HCT116 (cell line): ENCODE measurements at regions not wholly inside any gene's neighbourhood (a gene's known extent, or its start where the extent isn't known, plus 50 kb on each side); places are given as distances from the start of the nearest gene placed in this dataset.

Experiments used
- ATAC-seq: fragments of 200-7000 bp; cut with Tn5 transposase; 2 replicates; pipeline ENCODE4 v1.9.1; 2020; ENCODE audit warnings: mild to moderate bottlenecking, moderate library complexity
- BruUV-seq: library from RNA; stranded (reverse); fragments of 400-500 nt; replicated peaks from 2 replicates; lab custom pipeline; 2021; lab: Mats Ljungman, UMichigan
- CTCF ChIA-PET: fragments of 300-600 bp; sonication (Branson Sonifier 250); formaldehyde crosslinking; loops from one replicate; lab custom pipeline; 2021; ENCODE audit warnings: antibody characterized with exemption; lab: Charles Lee
- POLR2A ChIA-PET: fragments of 300-600, 350-600 bp; sonication (Branson Sonifier 250); formaldehyde crosslinking; loops from one replicate; lab custom pipeline; 2021; ENCODE audit warnings: antibody characterized with exemption; lab: Charles Lee
- RAD21 ChIA-PET, 2 experiments: fragments of 300-600 bp; sonication (Branson Sonifier 250); formaldehyde crosslinking; loops; one replicate each; lab custom pipeline; 2023; ENCODE audit warnings: low total read pairs in 2 of 2; ENCODE audit not compliant: uncharacterized antibody in 2 of 2, unreplicated experiment in 2 of 2, low non-redundant PET in 1 of 2; lab: Charles Lee
- DNase-seq: peaks from one replicate; pipeline ENCODE4 v3.0.0-alpha.2; 2010; ENCODE audit warnings: low read depth, low spot score
- H2AFZ ChIP-seq: fragments of 200-600 bp; shearing (Covaris generic), sonication (generic); 2 replicates; pipeline ENCODE4 v1.6.1; 2017; ENCODE audit warnings: low read depth, mixed run types, mixed read lengths, antibody characterized with exemption, low read length; ENCODE audit not compliant: poor library complexity, severe bottlenecking
- H3K27ac ChIP-seq: 2 replicates; pipeline ENCODE4 v1.5.1; 2012; ENCODE audit warnings: low read depth, low read length
- H3K27me3 ChIP-seq: fragments of 200-600 bp; sonication (generic); 2 replicates; pipeline ENCODE4 v1.6.1; 2016; ENCODE audit warnings: mixed run types, low read length, mixed read lengths; ENCODE audit not compliant: insufficient read depth
- H3K36me3 ChIP-seq, 2 experiments: fragments of 200-500 bp in 1 of 2; fragments of 200-600 bp in 1 of 2; sonication (Bioruptor generic) in 1 of 2; sonication (generic) in 1 of 2; 2 replicates each; pipeline versions ENCODE4 v1.5.1 to v1.6.1; 2014 to 2016; ENCODE audit warnings: low read length in 2 of 2, inconsistent platforms in 1 of 2, mixed read lengths in 1 of 2, mixed run types in 1 of 2; ENCODE audit not compliant: insufficient read depth in 2 of 2, control insufficient read depth in 1 of 2
- H3K4me1 ChIP-seq, 2 experiments: fragments of 200-600 bp in 1 of 2; sonication (generic) in 1 of 2; 2 replicates each; pipeline versions ENCODE4 v1.5.1 to v1.6.1; 2012 to 2017; ENCODE audit warnings: low read length in 2 of 2, inconsistent platforms in 1 of 2, mild to moderate bottlenecking in 1 of 2, mixed read lengths in 1 of 2, mixed run types in 1 of 2, moderate library complexity in 1 of 2; ENCODE audit not compliant: insufficient read depth in 2 of 2, control insufficient read depth in 1 of 2
- H3K4me2 ChIP-seq: fragments of 200-600 bp; sonication (generic); 2 replicates; pipeline ENCODE4 v1.6.1; 2017; ENCODE audit warnings: mixed run types, low read length, mixed read lengths
- H3K4me3 ChIP-seq, 2 experiments: fragments of 200-600 bp in 1 of 2; sonication (generic) in 1 of 2; replicated peaks in 1 of 2; 2 replicates each; pipeline ENCODE4 v1.5.1; 2011 to 2016; ENCODE audit warnings: low read length in 2 of 2, control low read depth in 1 of 2, low read depth in 1 of 2, mild to moderate bottlenecking in 1 of 2, mixed read lengths in 1 of 2, mixed run types in 1 of 2
- H3K79me2 ChIP-seq: fragments of 200-600 bp; sonication (generic); 2 replicates; pipeline ENCODE4 v1.6.1; 2017; ENCODE audit warnings: mild to moderate bottlenecking, mixed run types, low read length, moderate library complexity, mixed read lengths; ENCODE audit not compliant: insufficient read depth
- H3K9ac ChIP-seq: fragments of 200-600 bp; sonication (generic); 2 replicates; pipeline ENCODE4 v1.6.1; 2016; ENCODE audit warnings: low read length, mixed read lengths
- H3K9me2 ChIP-seq: fragments of 200-600 bp; sonication (generic), shearing (Covaris generic); 2 replicates; pipeline ENCODE4 v1.6.1; 2017; ENCODE audit warnings: mixed run types, mild to moderate bottlenecking, moderate library complexity; ENCODE audit not compliant: insufficient read depth
- H3K9me3 ChIP-seq, 2 experiments: fragments of 200-500 bp in 1 of 2; fragments of 200-600 bp in 1 of 2; sonication (Bioruptor generic) in 1 of 2; sonication (generic) in 1 of 2; 2 replicates each; pipeline ENCODE4 v1.6.1; 2014 to 2017; ENCODE audit warnings: low read length in 2 of 2, mixed read lengths in 2 of 2, inconsistent platforms in 1 of 2, low read depth in 1 of 2, mild to moderate bottlenecking in 1 of 2, mixed run types in 1 of 2, moderate library complexity in 1 of 2; ENCODE audit not compliant: control insufficient read depth in 1 of 2, insufficient read depth in 1 of 2
- H4K20me1 ChIP-seq: fragments of 200-600 bp; sonication (generic), shearing (Covaris generic); 2 replicates; pipeline ENCODE4 v1.6.1; 2017; ENCODE audit warnings: mixed run types, mild to moderate bottlenecking, moderate library complexity; ENCODE audit not compliant: insufficient read depth
- CBX3 ChIP-seq: IDR thresholded peaks from 2 replicates; pipeline ENCODE4 v1.6.1; 2012; ENCODE audit warnings: low read depth
- CEBPB ChIP-seq: IDR thresholded peaks from 2 replicates; pipeline ENCODE4 v1.6.1; 2012; ENCODE audit warnings: low read depth
- EGR1 ChIP-seq: IDR thresholded peaks from 2 replicates; pipeline ENCODE4 v1.6.1; 2012; ENCODE audit warnings: low read depth
- ELF1 ChIP-seq: IDR thresholded peaks from 2 replicates; pipeline ENCODE4 v1.6.1; 2012; ENCODE audit warnings: low read depth, borderline replicate concordance
- EZH2 ChIP-seq: fragments of 200-600 bp; sonication (generic); IDR thresholded peaks from 2 replicates; pipeline ENCODE4 v1.6.1; 2017; ENCODE audit warnings: antibody characterized with exemption, mixed run types
- POLR2AphosphoS5 ChIP-seq: IDR thresholded peaks from 2 replicates; pipeline ENCODE4 v1.6.1; 2011; ENCODE audit warnings: mild to moderate bottlenecking, low read depth, low read length, moderate library complexity
- RAD21 ChIP-seq: IDR thresholded peaks from 2 replicates; pipeline ENCODE4 v1.6.1; 2012; ENCODE audit warnings: low read depth, mild to moderate bottlenecking
- SP1 ChIP-seq: IDR thresholded peaks from 2 replicates; pipeline ENCODE4 v1.6.1; 2012; ENCODE audit warnings: low read depth
- intact Hi-C: fragments of 100-400 bp; cut with micrococcal nuclease; formaldehyde crosslinking; loops from 2 replicates; pipeline ENCODE4 v1.10.0; 2022
- TF ChIP-seq, protein P1 (sequence below): IDR thresholded peaks from 2 replicates; pipeline ENCODE4 v1.6.1; 2012; ENCODE audit warnings: low read depth
- TF ChIP-seq, protein P2 (sequence below): IDR thresholded peaks from 2 replicates; pipeline ENCODE4 v1.6.1; 2012

DNA sequence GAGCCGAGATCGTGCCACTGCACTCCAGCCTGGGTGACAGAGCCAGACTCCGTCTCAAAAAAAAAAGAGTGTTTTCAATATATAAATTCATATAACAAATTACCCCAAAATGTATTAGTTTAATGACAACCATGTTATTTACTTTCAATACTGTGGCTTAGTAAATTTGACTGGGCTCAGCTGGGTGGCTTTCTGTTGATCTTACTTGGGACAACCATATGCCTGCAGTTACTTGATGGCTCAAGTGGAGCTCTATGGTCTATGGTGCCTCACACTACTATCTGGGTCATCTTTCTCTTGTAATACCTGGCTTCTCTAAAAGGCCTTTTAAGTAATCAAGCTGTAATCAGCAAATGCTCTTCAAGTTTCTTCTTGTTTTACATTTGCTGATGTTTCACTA, 341.5 kb upstream of the SPHKAP start:
- ChIA-PET POLR2A (no interaction called here), CTCF (no interaction called here)
- no peak for DNase-seq
- no peaks in the 10 kb centered on the region for H3K9me3 ChIP-seq
- H3K4me3 ChIP-seq = no peak overlapping the region
- BruUV-seq = no TSS peak
- no peaks in the 10 kb centered on the region for H3K9me2 ChIP-seq
- H3K4me2 ChIP-seq = no peak overlapping the region
- TF ChIP-seq RAD21 (no peak), ELF1 (no peak), EGR1 (no peak), POLR2AphosphoS5 (no peak), EZH2 (no peak), SP1 (no peak), CEBPB (no peak), CBX3 (no peak)
- TF ChIP-seq, all 23 proteins: peak for 0
- H3K27me3 ChIP-seq = no peaks in the 10 kb centered on the region
- no peak overlapping the region for H3K27ac ChIP-seq
- intact Hi-C loops = no loop called here
- H2AFZ ChIP-seq = no peak overlapping the region
- no peaks in the 10 kb centered on the region for H3K4me1 ChIP-seq
- RAD21 ChIA-PET = no interaction called here
- H3K79me2 ChIP-seq = no peaks in the 10 kb centered on the region
- H4K20me1 ChIP-seq = no peaks in the 10 kb centered on the region
- no peak overlapping the region for H3K9ac ChIP-seq
- no peak for ATAC-seq
- no peaks in the 10 kb centered on the region for H3K36me3 ChIP-seq

DNA sequence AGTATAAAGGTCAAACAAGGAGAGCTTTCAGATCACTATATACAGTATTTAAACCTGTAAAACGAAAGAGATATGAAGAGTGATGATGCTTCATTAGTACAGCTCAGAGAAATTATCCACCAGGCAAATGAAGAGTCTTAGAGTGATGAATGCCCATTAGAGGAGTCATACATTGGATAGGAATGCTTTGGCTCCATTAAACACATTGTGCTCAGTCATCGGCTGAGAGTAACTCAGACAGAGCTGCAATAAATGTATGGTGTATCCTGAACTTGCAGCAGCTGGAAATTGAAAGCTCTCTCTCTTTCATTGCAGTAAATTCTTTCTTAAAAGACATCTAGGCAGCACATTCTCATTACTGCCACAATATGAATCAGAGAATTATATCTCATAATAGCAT, 340.8 kb upstream of the SPHKAP start:
- no peak overlapping the region for H3K9ac ChIP-seq
- BruUV-seq = no TSS peak
- DNase-seq (no peak), ATAC-seq (no peak)
- H3K4me3 ChIP-seq = no peak overlapping the region
- H3K79me2 ChIP-seq = no peaks in the 10 kb centered on the region
- no peaks in the 10 kb centered on the region for H3K27me3 ChIP-seq
- no peaks in the 10 kb centered on the region for H4K20me1 ChIP-seq
- TF ChIP-seq, protein P1, sequence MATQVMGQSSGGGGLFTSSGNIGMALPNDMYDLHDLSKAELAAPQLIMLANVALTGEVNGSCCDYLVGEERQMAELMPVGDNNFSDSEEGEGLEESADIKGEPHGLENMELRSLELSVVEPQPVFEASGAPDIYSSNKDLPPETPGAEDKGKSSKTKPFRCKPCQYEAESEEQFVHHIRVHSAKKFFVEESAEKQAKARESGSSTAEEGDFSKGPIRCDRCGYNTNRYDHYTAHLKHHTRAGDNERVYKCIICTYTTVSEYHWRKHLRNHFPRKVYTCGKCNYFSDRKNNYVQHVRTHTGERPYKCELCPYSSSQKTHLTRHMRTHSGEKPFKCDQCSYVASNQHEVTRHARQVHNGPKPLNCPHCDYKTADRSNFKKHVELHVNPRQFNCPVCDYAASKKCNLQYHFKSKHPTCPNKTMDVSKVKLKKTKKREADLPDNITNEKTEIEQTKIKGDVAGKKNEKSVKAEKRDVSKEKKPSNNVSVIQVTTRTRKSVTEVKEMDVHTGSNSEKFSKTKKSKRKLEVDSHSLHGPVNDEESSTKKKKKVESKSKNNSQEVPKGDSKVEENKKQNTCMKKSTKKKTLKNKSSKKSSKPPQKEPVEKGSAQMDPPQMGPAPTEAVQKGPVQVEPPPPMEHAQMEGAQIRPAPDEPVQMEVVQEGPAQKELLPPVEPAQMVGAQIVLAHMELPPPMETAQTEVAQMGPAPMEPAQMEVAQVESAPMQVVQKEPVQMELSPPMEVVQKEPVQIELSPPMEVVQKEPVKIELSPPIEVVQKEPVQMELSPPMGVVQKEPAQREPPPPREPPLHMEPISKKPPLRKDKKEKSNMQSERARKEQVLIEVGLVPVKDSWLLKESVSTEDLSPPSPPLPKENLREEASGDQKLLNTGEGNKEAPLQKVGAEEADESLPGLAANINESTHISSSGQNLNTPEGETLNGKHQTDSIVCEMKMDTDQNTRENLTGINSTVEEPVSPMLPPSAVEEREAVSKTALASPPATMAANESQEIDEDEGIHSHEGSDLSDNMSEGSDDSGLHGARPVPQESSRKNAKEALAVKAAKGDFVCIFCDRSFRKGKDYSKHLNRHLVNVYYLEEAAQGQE = no peak
- TF ChIP-seq, protein P2, sequence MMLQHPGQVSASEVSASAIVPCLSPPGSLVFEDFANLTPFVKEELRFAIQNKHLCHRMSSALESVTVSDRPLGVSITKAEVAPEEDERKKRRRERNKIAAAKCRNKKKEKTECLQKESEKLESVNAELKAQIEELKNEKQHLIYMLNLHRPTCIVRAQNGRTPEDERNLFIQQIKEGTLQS = no peak
- no peak for TF ChIP-seq EZH2
- no peak overlapping the region for H2AFZ ChIP-seq
- ChIA-PET POLR2A (no interaction called here), CTCF (no interaction called here), RAD21 (no interaction called here)
- no peaks in the 10 kb centered on the region for H3K36me3 ChIP-seq
- no peak overlapping the region for H3K4me2 ChIP-seq
- no peaks in the 10 kb centered on the region for H3K9me3 ChIP-seq
- no peak overlapping the region for H3K27ac ChIP-seq
- H3K4me1 ChIP-seq = no peaks in the 10 kb centered on the region
- no peaks in the 10 kb centered on the region for H3K9me2 ChIP-seq
- intact Hi-C loops = no loop called here
